ENCODE measurements at regions not wholly inside any gene's neighbourhood (a gene's known extent, or its start where the extent isn't known, plus 50 kb on each side); places are given as distances from the start of the nearest gene placed in this dataset.

GRCh38 chr13:110008816-110009215 is 222.4 kb upstream of the IRS2 start:
- no peak for DNase-seq
- no peak overlapping the region for H3K27ac ChIP-seq
- TF ChIP-seq POLR2AphosphoS5 (IDR thresholded peaks at IDR 0.05) (no peak), POLR2A (IDR thresholded peaks at IDR 0.05) (no peak)
- TF ChIP-seq, protein P1, sequence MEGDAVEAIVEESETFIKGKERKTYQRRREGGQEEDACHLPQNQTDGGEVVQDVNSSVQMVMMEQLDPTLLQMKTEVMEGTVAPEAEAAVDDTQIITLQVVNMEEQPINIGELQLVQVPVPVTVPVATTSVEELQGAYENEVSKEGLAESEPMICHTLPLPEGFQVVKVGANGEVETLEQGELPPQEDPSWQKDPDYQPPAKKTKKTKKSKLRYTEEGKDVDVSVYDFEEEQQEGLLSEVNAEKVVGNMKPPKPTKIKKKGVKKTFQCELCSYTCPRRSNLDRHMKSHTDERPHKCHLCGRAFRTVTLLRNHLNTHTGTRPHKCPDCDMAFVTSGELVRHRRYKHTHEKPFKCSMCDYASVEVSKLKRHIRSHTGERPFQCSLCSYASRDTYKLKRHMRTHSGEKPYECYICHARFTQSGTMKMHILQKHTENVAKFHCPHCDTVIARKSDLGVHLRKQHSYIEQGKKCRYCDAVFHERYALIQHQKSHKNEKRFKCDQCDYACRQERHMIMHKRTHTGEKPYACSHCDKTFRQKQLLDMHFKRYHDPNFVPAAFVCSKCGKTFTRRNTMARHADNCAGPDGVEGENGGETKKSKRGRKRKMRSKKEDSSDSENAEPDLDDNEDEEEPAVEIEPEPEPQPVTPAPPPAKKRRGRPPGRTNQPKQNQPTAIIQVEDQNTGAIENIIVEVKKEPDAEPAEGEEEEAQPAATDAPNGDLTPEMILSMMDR (IDR thresholded peaks at IDR 0.05 in 8 of 11, conservative IDR thresholded peaks at IDR 0.05 in 3 of 11): no peak
- no peaks in the 10 kb centered on the region for H3K27me3 ChIP-seq (replicated peaks in 1 of 7)
- no peaks in the 10 kb centered on the region for H3K36me3 ChIP-seq
- H3K4me3 ChIP-seq: no peak overlapping the region
- H3K4me1 ChIP-seq: no peaks in the 10 kb centered on the region
- no peaks in the 10 kb centered on the region for H3K9me3 ChIP-seq
- intact Hi-C loops (cut with DNase I; ENCODE audit: low total_unique reads): no loop called here
- WGBS, 5 donors: 61 to 86% (median 81%) methylated on average over 3 of the region's 3 CpGs

- 80 to 91% (median 86%) methylated on average over 8 of the region's 8 CpGs for WGBS, 5 donors
Observed at GRCh38 chr13:110006304-110006703, 219.9 kb upstream of the IRS2 start.

DNA sequence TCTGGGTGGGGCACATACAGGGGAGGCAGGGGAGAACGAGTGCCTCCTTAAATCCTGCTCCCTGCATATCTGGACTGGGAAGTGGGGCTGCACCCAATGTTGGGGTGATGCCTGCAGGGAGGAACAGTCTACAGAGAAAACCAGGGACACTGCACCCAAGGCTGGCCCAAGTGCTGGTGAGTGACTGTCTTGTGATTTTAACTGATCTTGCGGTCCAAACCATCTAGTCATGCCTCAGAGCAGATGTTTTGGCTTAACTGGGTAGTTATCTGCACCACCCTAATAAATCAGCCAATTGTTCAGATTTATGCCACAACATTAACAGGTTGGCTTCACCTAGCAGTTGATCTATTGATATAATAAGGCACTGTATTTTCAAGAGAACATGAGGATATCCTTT is 219.2 kb upstream of the IRS2 start:
- TF ChIP-seq POLR2AphosphoS5 (IDR thresholded peaks at IDR 0.05) (no peak), POLR2A (IDR thresholded peaks at IDR 0.05) (no peak)
- TF ChIP-seq, protein P1 (IDR thresholded peaks at IDR 0.05 in 8 of 11, conservative IDR thresholded peaks at IDR 0.05 in 3 of 11): no peak
- Histone ChIP-seq H3K27me3 (replicated peaks in 1 of 7) (peaks cover 0 to 3% (median 0%) of the 10 kb centered on the region in 7 donors), H3K4me3 (no peak overlapping the region), H3K36me3 (no peaks in the 10 kb centered on the region), H3K27ac (no peak overlapping the region), H3K4me1 (no peaks in the 10 kb centered on the region), H3K9me3 (no peaks in the 10 kb centered on the region)
- WGBS, 5 donors: 43 to 87% (median 82%) methylated on average over 2 of the region's 2 CpGs
- DNase-seq: no peak
- intact Hi-C loops (cut with DNase I; ENCODE audit: low total_unique reads): no loop called here

More at GRCh38 chr13:110006304-110006703, 219.9 kb upstream of the IRS2 start:
- TF ChIP-seq, protein P1 (IDR thresholded peaks at IDR 0.05 in 8 of 11, conservative IDR thresholded peaks at IDR 0.05 in 3 of 11): no peak
- TF ChIP-seq POLR2A (IDR thresholded peaks at IDR 0.05): no peak
- no peak for TF ChIP-seq POLR2AphosphoS5 (IDR thresholded peaks at IDR 0.05)
- Histone ChIP-seq H3K36me3 (no peaks in the 10 kb centered on the region), H3K27me3 (replicated peaks in 1 of 7) (no peaks in the 10 kb centered on the region), H3K4me1 (no peaks in the 10 kb centered on the region), H3K9me3 (no peaks in the 10 kb centered on the region), H3K27ac (no peak overlapping the region), H3K4me3 (no peak overlapping the region)
- intact Hi-C loops (cut with DNase I; ENCODE audit: low total_unique reads): no loop called here
- no peak for DNase-seq

DNA sequence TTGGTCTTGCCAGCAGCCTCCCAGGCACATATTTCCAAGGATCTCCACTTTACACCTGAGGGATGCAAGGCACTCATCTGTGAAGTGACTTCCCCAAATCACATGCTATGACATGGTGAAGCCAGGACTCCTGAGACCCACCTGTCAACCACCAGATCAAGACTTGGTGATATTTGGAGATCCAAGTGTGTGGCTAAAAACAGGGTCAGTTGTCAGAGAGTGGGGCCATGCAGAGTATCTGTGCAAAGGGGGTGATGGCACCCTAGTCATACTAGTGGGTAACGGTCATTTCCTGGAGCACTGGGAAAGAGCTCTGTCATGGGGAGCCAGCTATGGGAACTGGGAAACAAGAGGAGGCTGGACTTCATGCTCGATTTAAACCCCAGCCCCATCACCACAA is 218.4 kb upstream of the IRS2 start:
- H3K9me3 ChIP-seq: no peaks in the 10 kb centered on the region
- H3K27me3 ChIP-seq (replicated peaks in 1 of 7): peaks cover 0 to 3% (median 0%) of the 10 kb centered on the region in 7 donors
- WGBS, 5 donors: 71 to 88% (median 81%) methylated on average over 2 of the region's 2 CpGs
- no peak for TF ChIP-seq POLR2A (IDR thresholded peaks at IDR 0.05)
- TF ChIP-seq, protein P1 (IDR thresholded peaks at IDR 0.05 in 8 of 11, conservative IDR thresholded peaks at IDR 0.05 in 3 of 11): no peak
- no peak for DNase-seq
- H3K27ac ChIP-seq: no peak overlapping the region
- no peaks in the 10 kb centered on the region for H3K4me1 ChIP-seq
- no peak overlapping the region for H3K4me3 ChIP-seq
- no peaks in the 10 kb centered on the region for H3K36me3 ChIP-seq
- intact Hi-C loops (cut with DNase I; ENCODE audit: low total_unique reads): no loop called here
